Upper lobe of left lung (tissue), 6 donors: ENCODE measurements at regions not wholly inside any gene's neighbourhood (a gene's known extent, or its start where the extent isn't known, plus 50 kb on each side); places are given as distances from the start of the nearest gene placed in this dataset.

Experiments
- ATAC-seq, 2 donors: fragments of 200-7000 bp; cut with Tn5 transposase; one replicate each; pipeline ENCODE4 v1.9.1; 2022; ENCODE audit warnings: mild to moderate bottlenecking in 2 of 2, moderate library complexity in 2 of 2; ENCODE audit not compliant: low FRiP score in 2 of 2
- DNase-seq, 2 donors: peaks; one replicate each; pipeline ENCODE4 v3.0.0-alpha.2; 2019 to 2020
- H3K27ac ChIP-seq, 4 donors: fragments of 200-600 bp; sonication (generic); one replicate each; pipeline ENCODE4 v1.5.1; 2016 to 2019
- H3K27me3 ChIP-seq, 4 donors: fragments of 200-600 bp; sonication (generic); one replicate each; pipeline ENCODE4 v1.5.1; 2017 to 2019
- H3K36me3 ChIP-seq, 4 donors: fragments of 200-600 bp; sonication (generic); one replicate each; pipeline ENCODE4 v1.5.1; 2016 to 2019
- H3K4me1 ChIP-seq, 4 donors: fragments of 200-600 bp; sonication (generic); one replicate each; pipeline ENCODE4 v1.5.1; 2018 to 2019
- H3K4me3 ChIP-seq, 4 donors: fragments of 200-600 bp; sonication (generic); one replicate each; pipeline ENCODE4 v1.5.1; 2017 to 2019; ENCODE audit warnings: mild to moderate bottlenecking in 2 of 4, moderate library complexity in 1 of 4
- H3K9me3 ChIP-seq, 4 donors: fragments of 200-600 bp; sonication (generic); one replicate each; pipeline ENCODE4 v1.5.1; 2018 to 2019
- EP300 ChIP-seq, 4 donors: sonication (generic); formaldehyde crosslinking; IDR thresholded peaks; one replicate each; pipeline ENCODE4 v1.5.1; 2017; ENCODE audit warnings: antibody characterized with exemption in 4 of 4, control low read depth in 2 of 4
- POLR2A ChIP-seq, 4 donors: fragments of 450-650 bp; IDR thresholded peaks; one replicate each; pipeline ENCODE4 v1.5.1; 2016 to 2017; ENCODE audit warnings: antibody characterized with exemption in 4 of 4, mild to moderate bottlenecking in 2 of 4
- POLR2AphosphoS5 ChIP-seq, 2 donors: sonication (generic); formaldehyde crosslinking; IDR thresholded peaks; one replicate each; pipeline ENCODE4 v1.5.1; 2017; ENCODE audit warnings: antibody characterized with exemption in 2 of 2
- WGBS, 2 donors: methylation state at CpG; one replicate each; pipeline ENCODE4 v1.1.5; 2017 to 2018; 5-methylcytosine and 5-hydroxymethylcytosine counted together
- TF ChIP-seq, protein P1 (sequence below), 6 experiments: fragments of 450-650 bp in 4 of 6; fragments of 200-600 bp in 2 of 6; sonication (generic) in 2 of 6; IDR thresholded peaks; one replicate each; pipeline ENCODE4 v1.5.1; 2016 to 2019; ENCODE audit warnings: antibody characterized with exemption in 6 of 6
- donor health status: DM: no; HTN: no; CAD: no; lungs with moderate emphysema.
- donor health status: DM: no; HTN: yes; CAD: no; lungs with severe emphysema.

DNA sequence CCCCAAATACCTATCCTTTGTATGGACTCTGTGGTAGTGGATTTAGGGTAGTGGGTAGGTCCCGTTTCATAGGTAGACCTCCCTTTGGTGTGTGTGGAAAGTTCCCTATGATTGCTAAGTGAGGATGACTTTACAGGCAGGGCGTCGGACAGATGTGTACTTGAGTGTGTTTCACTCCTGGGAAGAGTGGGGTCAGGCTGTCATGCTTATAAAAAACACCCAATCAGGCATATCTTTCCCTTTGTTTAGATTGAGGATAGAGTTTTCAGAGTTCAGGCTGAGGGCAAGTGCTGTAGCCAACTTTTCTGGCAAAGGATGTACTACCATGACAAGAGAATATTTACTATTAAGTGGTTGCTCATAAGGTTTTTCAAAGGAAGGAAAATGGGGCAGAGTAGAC, 242.0 kb downstream of the YTHDC2 start:
- ATAC-seq = no peak
- H3K27me3 ChIP-seq = no peaks in the 10 kb centered on the region
- no peaks in the 10 kb centered on the region for H3K36me3 ChIP-seq
- TF ChIP-seq, protein P1, sequence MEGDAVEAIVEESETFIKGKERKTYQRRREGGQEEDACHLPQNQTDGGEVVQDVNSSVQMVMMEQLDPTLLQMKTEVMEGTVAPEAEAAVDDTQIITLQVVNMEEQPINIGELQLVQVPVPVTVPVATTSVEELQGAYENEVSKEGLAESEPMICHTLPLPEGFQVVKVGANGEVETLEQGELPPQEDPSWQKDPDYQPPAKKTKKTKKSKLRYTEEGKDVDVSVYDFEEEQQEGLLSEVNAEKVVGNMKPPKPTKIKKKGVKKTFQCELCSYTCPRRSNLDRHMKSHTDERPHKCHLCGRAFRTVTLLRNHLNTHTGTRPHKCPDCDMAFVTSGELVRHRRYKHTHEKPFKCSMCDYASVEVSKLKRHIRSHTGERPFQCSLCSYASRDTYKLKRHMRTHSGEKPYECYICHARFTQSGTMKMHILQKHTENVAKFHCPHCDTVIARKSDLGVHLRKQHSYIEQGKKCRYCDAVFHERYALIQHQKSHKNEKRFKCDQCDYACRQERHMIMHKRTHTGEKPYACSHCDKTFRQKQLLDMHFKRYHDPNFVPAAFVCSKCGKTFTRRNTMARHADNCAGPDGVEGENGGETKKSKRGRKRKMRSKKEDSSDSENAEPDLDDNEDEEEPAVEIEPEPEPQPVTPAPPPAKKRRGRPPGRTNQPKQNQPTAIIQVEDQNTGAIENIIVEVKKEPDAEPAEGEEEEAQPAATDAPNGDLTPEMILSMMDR (IDR thresholded peaks at IDR 0.05) = no peak
- H3K4me1 ChIP-seq = no peaks in the 10 kb centered on the region
- H3K9me3 ChIP-seq = no peaks in the 10 kb centered on the region
- no peak overlapping the region for H3K4me3 ChIP-seq
- WGBS, 2 donors = 50 to 71% methylated on average over 3 of the region's 3 CpGs
- no peak for DNase-seq
- no peak overlapping the region for H3K27ac ChIP-seq

DNA sequence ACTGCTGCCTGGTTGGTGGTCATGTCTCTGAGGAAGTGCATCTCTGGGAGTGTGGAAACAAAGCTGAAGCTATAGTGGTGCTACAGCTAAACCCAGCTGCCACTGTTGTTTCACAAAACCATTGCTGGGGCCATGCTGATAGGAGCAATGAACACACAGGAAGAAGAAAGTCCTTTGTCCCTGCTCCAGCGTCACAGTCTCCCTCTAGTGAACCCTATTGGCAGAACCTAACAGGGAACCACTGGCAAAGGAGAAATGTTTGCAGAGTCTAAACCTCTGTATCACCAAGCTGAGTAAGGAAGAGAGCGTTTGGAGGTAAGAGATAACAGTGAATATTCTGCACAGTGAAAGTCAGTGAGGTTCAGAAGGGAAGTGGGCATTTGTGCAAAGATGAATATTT, 244.0 kb downstream of the YTHDC2 start:
- no peak for ATAC-seq
- Histone ChIP-seq H3K36me3 (no peaks in the 10 kb centered on the region), H3K4me3 (no peak overlapping the region), H3K4me1 (no peaks in the 10 kb centered on the region), H3K9me3 (no peaks in the 10 kb centered on the region), H3K27me3 (no peaks in the 10 kb centered on the region), H3K27ac (no peak overlapping the region)
- no peak for DNase-seq
- 73 to 87% methylated on average over 2 of the region's 2 CpGs for WGBS, 2 donors
- TF ChIP-seq POLR2A (IDR thresholded peaks at IDR 0.05) (no peak), POLR2AphosphoS5 (IDR thresholded peaks at IDR 0.05) (no peak), EP300 (IDR thresholded peaks at IDR 0.05) (no peak)
- TF ChIP-seq, protein P1 (IDR thresholded peaks at IDR 0.05) = no peak

DNA sequence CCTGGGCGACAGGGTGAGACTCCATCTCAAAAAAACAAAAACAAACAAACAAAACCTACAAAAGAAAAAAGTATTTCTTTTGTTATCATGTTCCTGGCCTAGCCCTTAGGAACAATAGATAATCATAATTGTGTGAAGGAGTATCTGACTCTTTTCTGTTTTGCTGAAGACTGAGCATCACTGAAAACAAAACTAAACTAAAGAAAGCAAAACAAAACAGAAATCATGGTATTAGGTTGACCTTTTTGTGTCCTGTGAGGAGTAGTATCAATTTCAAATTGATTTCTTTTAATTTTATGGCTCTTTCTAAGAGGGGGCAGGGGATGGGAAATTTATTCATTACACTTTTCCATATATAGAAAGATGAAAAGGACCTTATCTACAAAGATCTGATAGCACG, 246.0 kb downstream of the YTHDC2 start:
- no peak for ATAC-seq
- WGBS, 2 donors = 56 to 57% methylated on average over 2 of the region's 2 CpGs
- TF ChIP-seq, protein P1 (IDR thresholded peaks at IDR 0.05) = no peak
- TF ChIP-seq POLR2AphosphoS5 (IDR thresholded peaks at IDR 0.05) = no peak
- TF ChIP-seq POLR2A (IDR thresholded peaks at IDR 0.05) = no peak
- no peak for TF ChIP-seq EP300 (IDR thresholded peaks at IDR 0.05)
- no peak for DNase-seq
- Histone ChIP-seq H3K27me3 (no peaks in the 10 kb centered on the region), H3K4me1 (no peaks in the 10 kb centered on the region), H3K9me3 (no peaks in the 10 kb centered on the region), H3K4me3 (no peak overlapping the region), H3K27ac (no peak overlapping the region), H3K36me3 (no peaks in the 10 kb centered on the region)

DNA sequence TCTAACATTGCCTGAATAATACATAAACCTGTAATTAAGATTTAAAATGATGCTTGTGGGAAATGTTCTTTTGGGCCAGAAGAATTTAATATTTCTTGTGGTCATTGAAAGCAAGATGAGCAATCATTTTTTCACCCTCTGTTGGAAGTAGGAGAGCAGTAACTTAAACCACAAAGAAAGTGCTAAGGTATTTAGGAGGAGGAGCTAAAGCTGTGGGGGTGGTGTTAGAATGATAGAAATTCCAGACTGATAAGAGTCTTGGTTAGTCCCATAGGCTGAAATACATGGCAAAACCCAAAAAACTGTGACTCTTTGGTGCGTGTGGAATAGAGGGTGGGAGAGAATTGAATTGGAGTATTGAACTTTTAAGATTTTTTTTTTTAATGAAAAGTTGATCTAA, 247.0 kb downstream of the YTHDC2 start:
- Histone ChIP-seq H3K9me3 (no peaks in the 10 kb centered on the region), H3K4me3 (no peak overlapping the region), H3K4me1 (no peaks in the 10 kb centered on the region), H3K36me3 (no peaks in the 10 kb centered on the region), H3K27ac (no peak overlapping the region), H3K27me3 (no peaks in the 10 kb centered on the region)
- DNase-seq (no peak), ATAC-seq (no peak)
- 50 to 75% methylated on average over 1 of the region's 1 CpG for WGBS, 2 donors
- TF ChIP-seq POLR2AphosphoS5 (IDR thresholded peaks at IDR 0.05) (no peak), EP300 (IDR thresholded peaks at IDR 0.05) (no peak), POLR2A (IDR thresholded peaks at IDR 0.05) (no peak)
- TF ChIP-seq, protein P1 (IDR thresholded peaks at IDR 0.05) = no peak

DNA sequence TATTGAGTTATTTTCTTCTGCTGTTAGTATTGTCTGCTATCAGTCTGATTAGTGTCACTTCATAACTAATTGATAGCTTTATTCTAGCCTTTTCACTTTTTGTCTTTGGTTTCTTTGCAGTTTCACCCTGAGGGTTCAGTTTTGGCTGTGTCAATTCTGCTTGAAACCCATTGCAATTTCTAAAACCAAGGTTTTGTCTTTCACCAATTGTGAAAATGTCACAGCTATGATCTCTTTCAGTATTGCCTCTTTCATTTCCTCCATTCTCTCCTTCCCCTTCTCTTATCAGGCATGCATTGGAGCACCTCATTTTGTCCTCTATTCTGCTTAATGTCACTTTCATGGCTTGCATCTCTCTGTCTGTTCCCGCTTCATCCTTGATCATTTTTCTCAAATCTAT, 248.1 kb downstream of the YTHDC2 start:
- 89 to 90% methylated on average over 1 of the region's 1 CpG for WGBS, 2 donors
- Histone ChIP-seq H3K4me3 (no peak overlapping the region), H3K27ac (no peak overlapping the region), H3K36me3 (no peaks in the 10 kb centered on the region), H3K4me1 (no peaks in the 10 kb centered on the region), H3K9me3 (peaks cover 0 to 6% (median 2%) of the 10 kb centered on the region in 4 donors), H3K27me3 (no peaks in the 10 kb centered on the region)
- ATAC-seq (no peak), DNase-seq (no peak)
- TF ChIP-seq POLR2AphosphoS5 (IDR thresholded peaks at IDR 0.05) (no peak), POLR2A (IDR thresholded peaks at IDR 0.05) (no peak), EP300 (IDR thresholded peaks at IDR 0.05) (no peak)
- TF ChIP-seq, protein P1 (IDR thresholded peaks at IDR 0.05) = no peak
